GM13976 (cell line): ENCODE measurements at regions not wholly inside any gene's neighbourhood (a gene's known extent, or its start where the extent isn't known, plus 50 kb on each side); places are given as distances from the start of the nearest gene placed in this dataset.

Source experiments
- DNase-seq: peaks from one replicate; pipeline ENCODE4 v3.0.0; 2012; ENCODE audit warnings: low spot score
- in situ Hi-C: fragments of 300-500 bp; cut with MboI; formaldehyde crosslinking; loops from one replicate; pipeline ENCODE4 v1.12.0; 2022; ENCODE audit warnings: low sequenced_read_pairs, mixed read lengths, inconsistent platforms; ENCODE audit not compliant: unreplicated experiment
- TF ChIP-seq, protein P1 (sequence below): IDR thresholded peaks from 2 replicates; pipeline ENCODE4 v1.5.1; 2012; ENCODE audit warnings: borderline replicate concordance, mild to moderate bottlenecking; ENCODE audit not compliant: insufficient read depth; ENCODE audit errors: extremely low read depth, missing control alignments, control extremely low read depth

DNA sequence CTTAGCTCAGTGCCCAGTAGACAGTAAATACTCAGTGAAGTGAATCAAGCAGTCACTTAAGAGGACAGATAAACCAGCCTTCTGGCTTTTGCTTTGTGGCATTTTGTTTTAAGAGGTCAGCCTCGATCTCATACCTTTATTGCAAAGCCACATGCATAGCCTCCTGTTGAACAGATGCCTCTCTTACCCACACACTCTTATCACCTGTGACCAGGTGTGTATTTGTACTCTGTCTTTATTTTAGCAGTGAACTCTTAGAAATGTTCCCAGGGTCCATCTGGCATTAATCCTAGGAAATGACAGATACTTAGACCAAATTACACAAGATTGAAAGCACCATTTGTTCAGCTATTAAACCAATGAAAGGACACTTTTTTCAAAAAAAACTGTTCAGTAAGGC lies 1426.5 kb downstream of the CDH11 start:
- TF ChIP-seq, protein P1, sequence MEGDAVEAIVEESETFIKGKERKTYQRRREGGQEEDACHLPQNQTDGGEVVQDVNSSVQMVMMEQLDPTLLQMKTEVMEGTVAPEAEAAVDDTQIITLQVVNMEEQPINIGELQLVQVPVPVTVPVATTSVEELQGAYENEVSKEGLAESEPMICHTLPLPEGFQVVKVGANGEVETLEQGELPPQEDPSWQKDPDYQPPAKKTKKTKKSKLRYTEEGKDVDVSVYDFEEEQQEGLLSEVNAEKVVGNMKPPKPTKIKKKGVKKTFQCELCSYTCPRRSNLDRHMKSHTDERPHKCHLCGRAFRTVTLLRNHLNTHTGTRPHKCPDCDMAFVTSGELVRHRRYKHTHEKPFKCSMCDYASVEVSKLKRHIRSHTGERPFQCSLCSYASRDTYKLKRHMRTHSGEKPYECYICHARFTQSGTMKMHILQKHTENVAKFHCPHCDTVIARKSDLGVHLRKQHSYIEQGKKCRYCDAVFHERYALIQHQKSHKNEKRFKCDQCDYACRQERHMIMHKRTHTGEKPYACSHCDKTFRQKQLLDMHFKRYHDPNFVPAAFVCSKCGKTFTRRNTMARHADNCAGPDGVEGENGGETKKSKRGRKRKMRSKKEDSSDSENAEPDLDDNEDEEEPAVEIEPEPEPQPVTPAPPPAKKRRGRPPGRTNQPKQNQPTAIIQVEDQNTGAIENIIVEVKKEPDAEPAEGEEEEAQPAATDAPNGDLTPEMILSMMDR = no peak
- DNase-seq = no peak
- in situ Hi-C loops = no loop called here

DNA sequence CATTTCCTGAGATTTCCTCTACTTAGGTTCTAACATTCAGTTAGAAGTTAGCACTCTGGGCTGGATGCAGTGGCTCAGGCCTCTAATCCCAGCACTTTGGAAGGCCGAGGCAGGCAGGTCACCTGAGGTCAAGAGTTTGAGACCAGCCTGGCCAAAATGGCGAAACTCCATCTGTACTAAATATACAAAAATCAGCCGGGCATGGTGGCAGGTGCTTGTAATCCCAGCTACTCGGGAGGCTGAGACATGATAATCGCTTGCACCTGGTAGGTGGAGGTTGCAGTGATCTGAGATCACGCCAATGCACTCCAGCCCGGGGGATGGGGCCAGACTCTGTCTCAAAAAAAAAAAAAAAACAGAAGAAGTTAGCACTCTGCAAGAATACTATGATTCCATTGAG lies 1430.9 kb downstream of the CDH11 start:
- no peak for DNase-seq
- TF ChIP-seq, protein P1 = no peak
- in situ Hi-C loops = no loop called here

DNA sequence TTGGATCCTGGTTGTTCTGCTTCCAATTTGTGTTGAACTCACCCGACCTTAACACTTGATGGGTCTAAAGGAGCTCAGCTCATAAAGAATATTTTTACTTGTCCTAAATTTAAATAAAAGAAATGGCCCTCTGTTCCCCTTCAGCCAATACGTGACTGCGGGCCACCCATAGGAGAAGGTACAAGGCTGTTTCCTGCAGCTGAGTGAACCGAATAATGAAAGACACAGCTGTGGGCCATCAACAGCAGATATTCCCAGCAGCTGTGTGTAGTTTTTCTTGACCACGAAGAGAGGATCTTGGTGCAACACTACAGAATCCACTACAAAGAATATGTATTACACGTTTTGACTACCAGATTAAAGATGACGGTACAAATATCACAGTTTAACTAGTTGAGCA lies 1431.6 kb downstream of the CDH11 start:
- TF ChIP-seq, protein P1 = no peak
- in situ Hi-C loops = no loop called here
- DNase-seq = no peak

DNA sequence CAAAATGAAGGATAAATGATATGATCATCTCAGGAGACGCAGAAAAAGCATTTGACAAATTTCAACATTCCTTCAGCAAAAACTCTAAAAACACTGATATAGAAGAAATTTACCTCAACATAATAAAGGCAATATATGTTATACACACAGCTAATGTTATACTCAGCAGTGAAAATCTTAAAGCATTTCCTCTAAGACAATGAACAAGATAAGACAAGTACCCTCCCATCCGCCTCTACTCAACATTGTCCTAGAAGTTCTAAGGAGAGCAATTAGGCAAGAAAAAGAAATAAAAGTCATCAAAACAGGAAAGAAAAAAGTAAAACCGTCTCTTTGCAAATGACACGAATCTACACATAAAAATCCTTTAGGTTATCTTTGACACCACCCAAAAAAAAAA lies 1432.8 kb downstream of the CDH11 start:
- in situ Hi-C loops = no loop called here
- no peak for DNase-seq
- TF ChIP-seq, protein P1 = no peak

DNA sequence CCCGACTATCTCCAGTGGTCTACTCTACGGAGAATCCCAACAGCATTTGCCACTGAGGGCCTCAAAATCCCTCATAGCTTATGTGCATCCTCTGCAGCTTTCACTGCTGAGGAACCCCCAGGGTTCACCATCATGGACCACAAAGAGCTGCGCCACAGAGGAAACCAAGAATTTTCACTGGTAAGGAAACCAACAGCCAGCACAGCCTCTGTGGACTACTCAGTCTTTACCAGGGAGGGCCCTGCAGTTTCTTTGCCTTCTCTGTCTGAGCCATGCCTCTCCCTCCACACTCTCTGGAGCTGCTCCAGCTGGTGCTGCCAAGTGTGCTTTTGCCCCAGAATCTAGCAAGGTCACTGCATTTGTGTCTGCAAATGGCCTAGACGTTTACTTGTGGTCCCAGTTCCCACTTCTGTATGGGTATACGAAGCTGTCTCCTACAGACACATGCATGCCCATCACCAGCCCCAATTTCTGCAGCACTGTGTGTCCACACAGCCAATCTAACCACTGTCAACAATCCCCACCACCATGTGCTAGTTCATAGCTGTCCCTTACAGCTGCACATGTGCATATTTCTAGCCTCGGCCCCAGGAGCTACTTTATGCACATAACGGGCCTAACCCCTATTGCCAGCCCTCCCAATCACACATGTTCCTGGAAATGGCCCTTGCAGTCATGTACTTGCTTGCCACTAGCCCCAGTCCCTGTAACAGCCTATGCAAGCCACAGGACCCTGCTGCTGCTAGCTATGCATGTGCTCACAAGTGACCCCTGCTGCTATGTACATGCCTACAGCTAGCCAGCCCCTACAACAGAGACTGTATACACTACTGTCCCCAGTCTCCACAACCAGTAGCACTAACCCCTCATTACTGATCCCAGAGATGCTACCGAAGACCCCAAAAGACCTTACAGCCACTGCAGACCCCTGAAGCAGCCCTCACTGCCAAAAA lies 1437.4 kb downstream of the CDH11 start:
- in situ Hi-C loops = no loop called here
- DNase-seq = no peak
- TF ChIP-seq, protein P1 = no peak

DNA sequence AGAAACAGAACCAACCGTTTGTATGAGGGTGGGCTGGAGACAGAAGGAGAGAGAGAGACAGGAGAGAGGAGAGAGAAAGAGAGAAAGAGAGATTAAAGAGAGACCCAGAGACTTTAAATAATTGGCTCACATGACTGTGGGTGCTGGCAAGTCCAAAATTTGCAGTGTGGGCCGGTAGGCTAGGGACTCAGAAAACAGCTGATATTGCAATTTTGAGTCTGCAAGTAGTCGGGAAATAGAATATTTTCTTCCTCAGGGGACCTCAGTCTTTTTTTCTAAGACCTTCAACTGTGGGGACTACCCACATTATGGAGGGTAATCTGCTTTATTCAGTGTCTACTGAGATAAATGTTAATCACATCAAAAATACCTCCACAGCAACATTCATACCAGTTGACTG lies 1439.0 kb downstream of the CDH11 start:
- in situ Hi-C loops = no loop called here
- DNase-seq = no peak
- TF ChIP-seq, protein P1 = no peak
